Kidney (tissue), 13 donors: ENCODE measurements at regions not wholly inside any gene's neighbourhood (a gene's known extent, or its start where the extent isn't known, plus 50 kb on each side); places are given as distances from the start of the nearest gene placed in this dataset.
A peak's percentile ranks its signal among the peaks of the same experiment; 100 is the strongest.

Experiments used
- DNase-seq, 5 donors: peaks; one replicate each; pipeline ENCODE4 v3.0.0-alpha.2; 2013 to 2020
- FAIRE-seq: peaks from 2 replicates; lab custom pipeline; 2012; peaks lifted over from hg19 to GRCh38; lab: Jason Lieb, UNC
- H3K27ac ChIP-seq, 2 donors: one replicate each; pipeline ENCODE4 v1.7.0; 2013; ENCODE audit warnings: low read depth in 2 of 2, low read length in 2 of 2, inconsistent platforms in 1 of 2
- H3K27me3 ChIP-seq: one replicate; pipeline ENCODE4 v1.7.1; 2013; ENCODE audit warnings: low read length, inconsistent platforms; ENCODE audit not compliant: control insufficient read depth, insufficient read depth
- H3K36me3 ChIP-seq, 3 donors: one replicate each; pipeline versions ENCODE4 v1.7.0 to v1.7.1; 2013; ENCODE audit warnings: low read length in 3 of 3, control low read depth in 1 of 3, inconsistent platforms in 1 of 3; ENCODE audit not compliant: insufficient read depth in 3 of 3, control insufficient read depth in 2 of 3
- H3K4me1 ChIP-seq, 3 donors: one replicate each; pipeline versions ENCODE4 v1.7.0 to v1.7.1; 2013; ENCODE audit warnings: low read length in 3 of 3, inconsistent platforms in 1 of 3, low read depth in 1 of 3; ENCODE audit not compliant: control insufficient read depth in 2 of 3, insufficient read depth in 2 of 3
- H3K4me3 ChIP-seq, 3 donors: one replicate each; pipeline versions ENCODE4 v1.7.0 to v1.8.1; 2013; ENCODE audit warnings: low read length in 3 of 3, control low read depth in 1 of 3, inconsistent platforms in 1 of 3
- H3K9ac ChIP-seq, 3 donors: one replicate each; pipeline versions ENCODE4 v1.7.0 to v1.7.1; 2013; ENCODE audit warnings: low read length in 3 of 3, control low read depth in 1 of 3, inconsistent platforms in 1 of 3
- H3K9me3 ChIP-seq, 3 donors: one replicate each; pipeline versions ENCODE4 v1.7.0 to v1.7.1; 2013; ENCODE audit warnings: low read length in 3 of 3, control low read depth in 1 of 3, inconsistent platforms in 1 of 3; ENCODE audit not compliant: control insufficient read depth in 2 of 3, insufficient read depth in 1 of 3
- CTCF ChIP-seq: IDR thresholded peaks from 3 replicates; pipeline ENCODE4 v1.5.1; 2012; ENCODE audit warnings: mild to moderate bottlenecking, moderate library complexity, borderline replicate concordance; ENCODE audit not compliant: insufficient read depth; ENCODE audit errors: extremely low read depth
- intact Hi-C: fragments of 100-400 bp; cut with DNase I; formaldehyde crosslinking; loops from one replicate; pipeline ENCODE4 v1.11.1; 2022
- donor health status: control.
- donor health status: control.
- donor health status: control.
- donor health status: control.
- donor health status: control.
- donor health status: DM: yes; HTN: yes; CAD: no.
- donor health status: Normal renal cell carcinoma (clear cell type).

GRCh38 chr5:8258801-8259200 lies 389.9 kb downstream of the MTRR start:
- Histone ChIP-seq H3K27ac (no peak overlapping the region), H3K4me1 (no peaks in the 10 kb centered on the region), H3K27me3 (no peaks in the 10 kb centered on the region), H3K36me3 (no peaks in the 10 kb centered on the region), H3K9ac (no peak overlapping the region), H3K4me3 (no peak overlapping the region), H3K9me3 (no peaks in the 10 kb centered on the region)
- no peak for TF ChIP-seq CTCF
- DNase-seq (no peak), FAIRE-seq (no peak)
- intact Hi-C loops = no loop called here

- no peak for FAIRE-seq
- intact Hi-C loops = no loop called here
- no peaks in the 10 kb centered on the region for H3K27me3 ChIP-seq
Measured at GRCh38 chr5:8270246-8270645, 401.3 kb downstream of the MTRR start.

GRCh38 chr5:8280711-8281363 lies 411.9 kb downstream of the MTRR start:
- FAIRE-seq (no peak), DNase-seq (peak in 1 of 5 donors; percentile 7)
- intact Hi-C loops = no loop called here

More at GRCh38 chr5:8270246-8270645, 401.3 kb downstream of the MTRR start:
- no peak overlapping the region for H3K27ac ChIP-seq
- H3K9ac ChIP-seq = no peak overlapping the region
- no peaks in the 10 kb centered on the region for H3K4me1 ChIP-seq
- no peaks in the 10 kb centered on the region for H3K36me3 ChIP-seq
- no peak overlapping the region for H3K4me3 ChIP-seq
- no peaks in the 10 kb centered on the region for H3K9me3 ChIP-seq
- no peak for DNase-seq
- TF ChIP-seq CTCF = no peak

More at GRCh38 chr5:8280711-8281363, 411.9 kb downstream of the MTRR start:
- no peaks in the 10 kb centered on the region for H3K27me3 ChIP-seq
- H3K4me1 ChIP-seq = no peaks in the 10 kb centered on the region
- H3K4me3 ChIP-seq = no peak overlapping the region
- no peak overlapping the region for H3K9ac ChIP-seq
- TF ChIP-seq CTCF = no peak
- H3K9me3 ChIP-seq = no peaks in the 10 kb centered on the region
- no peaks in the 10 kb centered on the region for H3K36me3 ChIP-seq
- H3K27ac ChIP-seq = no peak overlapping the region
